Activated T-helper 2 cell treated with anti-CD3 and anti-CD28 coated beads, Interferon-gamma antibody, Interleukin-2, Interleukin-4, amounts not matched to agents 10 μg/mL and 5 μg/mL and 100 μg/mL, durations not matched to agents 14 hours and 24 hours and 36 hours (primary cell): ENCODE measurements at regions not wholly inside any gene's neighbourhood (a gene's known extent, or its start where the extent isn't known, plus 50 kb on each side); places are given as distances from the start of the nearest gene placed in this dataset.
"Not testable (repeated sequence)": the region's sequence is repeated elsewhere in the genome, so short reads cannot be mapped to it uniquely, and the experiment has no call there.

ENCODE experiments used
- DNase-seq: peaks from one replicate; pipeline ENCODE4 v3.0.0; 2021; ENCODE audit warnings: low spot score
- H3K27ac Mint-ChIP-seq: one replicate; pipeline ENCODE4 v1.8.0; 2021; ENCODE audit warnings: mixed read lengths
- H3K27me3 Mint-ChIP-seq: one replicate; pipeline ENCODE4 v1.8.0; 2021; ENCODE audit warnings: low read depth, mixed read lengths
- H3K36me3 Mint-ChIP-seq: one replicate; pipeline ENCODE4 v1.8.0; 2021; ENCODE audit warnings: low read depth, mixed read lengths
- H3K4me1 Mint-ChIP-seq: one replicate; pipeline ENCODE4 v1.8.0; 2021; ENCODE audit warnings: low read depth, mixed read lengths
- H3K4me3 Mint-ChIP-seq: one replicate; pipeline ENCODE4 v1.8.0; 2021; ENCODE audit warnings: low read depth, mild to moderate bottlenecking, moderate library complexity, mixed read lengths
- H3K9me3 Mint-ChIP-seq: one replicate; pipeline ENCODE4 v1.8.0; 2021; ENCODE audit warnings: mixed read lengths
- intact Hi-C: fragments of 100-400 bp; cut with micrococcal nuclease; formaldehyde crosslinking; loops from one replicate; pipeline ENCODE4 v1.15.1; 2023

DNA sequence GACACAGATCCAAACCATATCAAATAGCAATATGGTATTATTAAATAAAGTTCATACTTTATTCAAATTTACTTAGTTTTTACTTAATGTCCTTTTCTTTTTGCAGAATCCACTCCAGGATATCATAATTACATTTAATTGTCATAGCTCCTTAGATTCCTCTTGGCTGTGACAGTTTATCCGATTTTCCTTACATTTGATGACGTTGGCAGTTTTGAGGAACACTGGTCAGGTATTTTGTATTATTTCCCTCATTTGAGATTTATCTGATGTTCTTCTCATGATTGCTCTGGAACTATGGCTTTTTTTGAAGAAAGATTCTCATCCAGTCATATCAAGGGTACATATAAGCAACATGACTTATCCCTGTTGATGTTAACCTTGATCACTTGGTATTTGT is 198.3 kb upstream of the STAC start:
- no peaks in the 10 kb centered on the region for H3K4me1 Mint-ChIP-seq
- no peak overlapping the region for H3K27ac Mint-ChIP-seq
- DNase-seq: no peak
- H3K4me3 Mint-ChIP-seq: no peak overlapping the region
- H3K27me3 Mint-ChIP-seq: no peaks in the 10 kb centered on the region
- no peaks in the 10 kb centered on the region for H3K9me3 Mint-ChIP-seq
- intact Hi-C loops: no loop called here
- no peaks in the 10 kb centered on the region for H3K36me3 Mint-ChIP-seq

- H3K4me3 Mint-ChIP-seq, H3K4me1 Mint-ChIP-seq, intact Hi-C loops, H3K36me3 Mint-ChIP-seq, DNase-seq, H3K9me3 Mint-ChIP-seq, H3K27ac Mint-ChIP-seq, H3K27me3 Mint-ChIP-seq: not testable (repeated sequence)
These were observed 193.1 kb upstream of the STAC start for GRCh38 chr3:36187197-36187596.

DNA sequence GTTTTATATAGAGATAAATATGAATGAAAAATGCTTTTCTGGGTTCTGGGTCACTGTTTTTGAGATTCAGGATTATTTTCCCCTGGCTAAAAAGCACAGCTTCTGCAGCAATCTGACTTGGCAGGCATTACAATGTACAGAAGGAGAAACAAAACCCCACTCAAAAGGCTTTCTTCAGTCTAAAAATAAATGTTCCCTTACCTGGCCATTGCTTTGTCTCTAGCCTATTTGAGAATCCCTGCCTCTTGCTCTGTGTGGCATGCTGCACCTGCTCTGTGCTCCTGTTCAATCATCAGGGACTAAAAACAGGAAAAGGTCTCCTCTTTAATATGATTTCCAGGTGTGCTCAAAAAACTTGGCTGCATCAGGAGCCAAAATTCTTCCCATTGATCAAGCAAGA is 187.4 kb upstream of the STAC start:
- Mint-ChIP-seq H3K4me1 (no peaks in the 10 kb centered on the region), H3K36me3 (no peaks in the 10 kb centered on the region), H3K27ac (no peak overlapping the region), H3K27me3 (no peaks in the 10 kb centered on the region), H3K9me3 (no peaks in the 10 kb centered on the region), H3K4me3 (no peak overlapping the region)
- intact Hi-C loops: no loop called here
- DNase-seq: no peak

DNA sequence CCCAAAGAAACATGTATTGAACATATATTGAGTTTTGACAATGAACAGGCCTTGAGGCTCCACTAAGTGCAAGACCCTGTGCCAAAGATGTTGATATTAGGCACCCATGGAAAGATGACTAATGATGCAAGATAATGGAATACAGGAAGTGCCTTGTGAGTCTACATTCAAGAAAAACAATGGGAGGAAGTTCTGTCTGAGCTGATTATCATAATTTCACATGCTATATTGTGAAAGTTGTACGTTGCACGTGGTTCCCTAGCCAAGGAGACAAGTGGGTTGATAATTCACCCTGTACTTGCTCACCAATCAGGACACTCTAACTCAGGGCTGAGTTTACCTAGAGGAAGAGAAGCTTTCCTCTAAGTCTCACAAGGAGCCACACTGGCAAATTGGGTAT is 186.9 kb upstream of the STAC start:
- no peak for DNase-seq
- no peaks in the 10 kb centered on the region for H3K9me3 Mint-ChIP-seq
- no peak overlapping the region for H3K27ac Mint-ChIP-seq
- intact Hi-C loops: no loop called here
- no peaks in the 10 kb centered on the region for H3K27me3 Mint-ChIP-seq
- H3K4me1 Mint-ChIP-seq: no peaks in the 10 kb centered on the region
- no peaks in the 10 kb centered on the region for H3K36me3 Mint-ChIP-seq
- no peak overlapping the region for H3K4me3 Mint-ChIP-seq

DNA sequence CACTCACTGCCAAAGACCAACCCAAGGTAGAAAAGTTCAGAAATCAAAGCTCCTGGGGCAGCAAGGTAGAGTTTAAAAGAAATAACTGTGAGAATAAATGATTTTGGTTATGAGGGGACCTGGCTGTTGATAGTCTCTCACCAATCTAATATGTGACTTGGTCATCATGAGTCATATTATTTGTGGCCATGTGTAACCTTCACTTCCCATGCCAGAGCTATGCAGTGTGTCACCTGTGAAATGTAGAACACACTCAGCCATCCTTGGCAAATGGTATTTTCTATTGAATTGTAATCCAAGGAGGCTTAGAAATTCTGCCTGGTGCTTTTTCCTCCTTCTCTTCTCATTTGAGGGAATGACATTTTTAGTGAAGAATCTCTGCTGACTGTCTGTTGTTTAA is 184.2 kb upstream of the STAC start:
- H3K36me3 Mint-ChIP-seq: no peaks in the 10 kb centered on the region
- H3K9me3 Mint-ChIP-seq: no peaks in the 10 kb centered on the region
- H3K27me3 Mint-ChIP-seq: no peaks in the 10 kb centered on the region
- DNase-seq: no peak
- H3K4me3 Mint-ChIP-seq: no peak overlapping the region
- no peaks in the 10 kb centered on the region for H3K4me1 Mint-ChIP-seq
- H3K27ac Mint-ChIP-seq: no peak overlapping the region
- intact Hi-C loops: no loop called here

- Mint-ChIP-seq H3K27ac (no peak overlapping the region), H3K4me3 (no peak overlapping the region), H3K9me3 (no peaks in the 10 kb centered on the region), H3K4me1 (no peaks in the 10 kb centered on the region), H3K27me3 (no peaks in the 10 kb centered on the region), H3K36me3 (no peaks in the 10 kb centered on the region)
- intact Hi-C loops: no loop called here
- DNase-seq: no peak
These were observed 183.2 kb upstream of the STAC start for GRCh38 chr3:36197151-36197550.

DNA sequence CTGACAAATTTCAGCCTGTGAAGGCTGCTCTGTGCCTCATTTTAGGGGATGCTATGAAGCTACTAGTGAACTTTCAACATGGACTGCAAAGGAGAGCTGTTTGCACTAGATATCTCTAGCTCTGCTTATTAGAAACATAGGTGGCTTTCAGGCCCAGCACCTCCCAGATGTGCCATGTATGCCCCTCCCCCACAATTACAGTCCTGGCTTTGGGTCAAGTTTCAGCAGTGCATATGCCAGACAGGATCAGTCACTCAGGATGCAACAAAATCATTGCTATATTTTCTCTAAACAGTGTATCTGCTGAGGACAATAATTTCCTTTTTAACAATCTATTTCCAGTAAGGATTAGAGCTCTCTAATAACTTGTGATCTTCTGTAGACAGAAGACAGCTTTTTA is 178.8 kb upstream of the STAC start:
- no peak overlapping the region for H3K4me3 Mint-ChIP-seq
- no peak overlapping the region for H3K27ac Mint-ChIP-seq
- H3K9me3 Mint-ChIP-seq: no peaks in the 10 kb centered on the region
- no peaks in the 10 kb centered on the region for H3K27me3 Mint-ChIP-seq
- no peak for DNase-seq
- H3K4me1 Mint-ChIP-seq: no peaks in the 10 kb centered on the region
- H3K36me3 Mint-ChIP-seq: no peaks in the 10 kb centered on the region
- intact Hi-C loops: no loop called here

- Mint-ChIP-seq H3K9me3 (no peaks in the 10 kb centered on the region), H3K4me1 (no peaks in the 10 kb centered on the region), H3K27ac (no peak overlapping the region), H3K27me3 (no peaks in the 10 kb centered on the region), H3K4me3 (no peak overlapping the region), H3K36me3 (no peaks in the 10 kb centered on the region)
- intact Hi-C loops: no loop called here
- DNase-seq: no peak
These were observed 173.2 kb upstream of the STAC start for GRCh38 chr3:36206956-36207580.

- H3K27me3 Mint-ChIP-seq: no peaks in the 10 kb centered on the region
- H3K9me3 Mint-ChIP-seq: no peaks in the 10 kb centered on the region
- H3K36me3 Mint-ChIP-seq: no peaks in the 10 kb centered on the region
- DNase-seq: no peak
- no peak overlapping the region for H3K4me3 Mint-ChIP-seq
- no peak overlapping the region for H3K27ac Mint-ChIP-seq
- intact Hi-C loops: no loop called here
- H3K4me1 Mint-ChIP-seq: no peaks in the 10 kb centered on the region
These were observed 169.3 kb upstream of the STAC start for GRCh38 chr3:36210840-36211651.

DNA sequence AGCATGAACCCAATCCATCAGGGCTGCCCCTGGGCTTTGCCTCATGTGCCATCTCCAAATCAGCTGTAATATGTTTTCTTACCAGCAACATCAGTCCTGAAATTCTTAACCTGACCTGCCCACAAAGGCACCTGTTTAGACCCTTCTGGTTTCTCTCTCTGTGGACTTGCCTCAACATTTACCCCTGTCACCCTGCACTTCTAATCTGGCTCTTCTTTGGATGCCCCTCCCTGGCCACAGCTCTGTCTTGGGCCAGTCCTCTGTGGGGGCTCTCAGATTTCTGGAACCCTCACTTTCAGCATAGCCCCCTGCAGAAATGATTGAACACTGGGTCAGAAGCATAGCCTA is 168.7 kb upstream of the STAC start:
- no peak overlapping the region for H3K4me3 Mint-ChIP-seq
- intact Hi-C loops: no loop called here
- no peaks in the 10 kb centered on the region for H3K27me3 Mint-ChIP-seq
- no peak for DNase-seq
- no peaks in the 10 kb centered on the region for H3K9me3 Mint-ChIP-seq
- no peak overlapping the region for H3K27ac Mint-ChIP-seq
- H3K36me3 Mint-ChIP-seq: no peaks in the 10 kb centered on the region
- H3K4me1 Mint-ChIP-seq: no peaks in the 10 kb centered on the region

- DNase-seq: no peak
- no peaks in the 10 kb centered on the region for H3K27me3 Mint-ChIP-seq
- no peak overlapping the region for H3K27ac Mint-ChIP-seq
- intact Hi-C loops: no loop called here
- H3K4me1 Mint-ChIP-seq: no peaks in the 10 kb centered on the region
- H3K36me3 Mint-ChIP-seq: no peaks in the 10 kb centered on the region
- H3K4me3 Mint-ChIP-seq: no peak overlapping the region
- no peaks in the 10 kb centered on the region for H3K9me3 Mint-ChIP-seq
These were observed 168.1 kb upstream of the STAC start for GRCh38 chr3:36212251-36212650.

- no peak for DNase-seq
- H3K36me3 Mint-ChIP-seq: no peaks in the 10 kb centered on the region
- H3K27me3 Mint-ChIP-seq: no peaks in the 10 kb centered on the region
- no peaks in the 10 kb centered on the region for H3K4me1 Mint-ChIP-seq
- no peaks in the 10 kb centered on the region for H3K9me3 Mint-ChIP-seq
- intact Hi-C loops: no loop called here
- no peak overlapping the region for H3K4me3 Mint-ChIP-seq
- H3K27ac Mint-ChIP-seq: no peak overlapping the region
These were observed 165.8 kb upstream of the STAC start for GRCh38 chr3:36214460-36214859.

DNA sequence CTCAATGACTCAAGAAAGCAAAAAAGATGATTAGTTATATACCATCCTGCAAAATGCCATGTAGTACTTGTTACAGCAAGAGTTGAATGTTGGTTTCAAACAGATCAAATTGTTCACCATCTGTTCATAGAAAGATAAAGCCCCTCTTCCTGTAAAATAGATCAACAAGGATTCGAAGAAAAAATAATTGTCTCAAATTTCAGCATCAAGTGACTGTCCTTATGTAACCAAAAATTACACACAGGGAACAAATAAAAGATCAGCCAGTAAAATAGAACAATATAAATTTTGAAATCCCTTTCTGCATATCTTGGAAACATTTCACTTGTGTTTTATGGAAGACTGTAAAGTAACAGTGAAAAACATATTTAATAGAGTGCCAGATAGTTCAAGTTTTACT is 165.1 kb upstream of the STAC start:
- Mint-ChIP-seq H3K4me3 (no peak overlapping the region), H3K27ac (no peak overlapping the region), H3K9me3 (no peaks in the 10 kb centered on the region), H3K27me3 (no peaks in the 10 kb centered on the region), H3K4me1 (no peaks in the 10 kb centered on the region), H3K36me3 (no peaks in the 10 kb centered on the region)
- no peak for DNase-seq
- intact Hi-C loops: no loop called here

DNA sequence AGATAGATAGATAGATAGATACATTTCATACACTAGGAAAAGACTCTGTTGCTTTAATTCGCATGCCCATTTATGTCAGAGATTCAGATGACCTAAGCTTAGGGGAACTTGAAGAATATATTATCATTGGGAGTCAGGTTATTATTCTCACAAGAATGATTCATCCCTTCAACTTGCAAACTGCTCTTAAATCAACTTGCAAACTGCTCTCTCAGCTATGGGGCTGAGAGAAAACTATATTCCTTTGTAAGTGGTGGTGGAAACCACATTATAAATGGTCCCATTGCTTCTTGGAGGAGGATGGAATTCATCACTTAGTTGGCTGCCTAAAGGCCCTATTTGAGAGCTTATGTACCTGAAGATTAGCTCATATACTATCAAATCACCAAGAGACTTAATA is 160.9 kb upstream of the STAC start:
- no peaks in the 10 kb centered on the region for H3K36me3 Mint-ChIP-seq

More for the DNA sequence above, 160.9 kb upstream of the STAC start:
- Mint-ChIP-seq H3K27me3 (no peaks in the 10 kb centered on the region), H3K4me1 (no peaks in the 10 kb centered on the region), H3K27ac (no peak overlapping the region), H3K4me3 (no peak overlapping the region), H3K9me3 (no peaks in the 10 kb centered on the region)
- intact Hi-C loops: no loop called here
- DNase-seq: no peak
